K562 (cell line): ENCODE measurements at regions not wholly inside any gene's neighbourhood (a gene's known extent, or its start where the extent isn't known, plus 50 kb on each side); places are given as distances from the start of the nearest gene placed in this dataset.

ENCODE experiments used
- GTF2A2 ChIP-seq: IDR thresholded peaks from 2 replicates; pipeline ENCODE4 v1.6.1; 2016; ENCODE audit warnings: mild to moderate bottlenecking, missing genetic modification characterization, missing compliant biosample characterization
- SUPT5H ChIP-seq: fragments of 450-650 bp; IDR thresholded peaks from 2 replicates; pipeline ENCODE4 v1.6.1; 2016
- TF ChIP-seq, protein P1 (sequence below), 3 experiments: fragments of 200-800 bp in 1 of 3; sonication (Bioruptor generic) in 1 of 3; sonication (generic) in 1 of 3; formaldehyde crosslinking in 1 of 3; IDR thresholded peaks; 2 replicates each; pipeline versions ENCODE4 v1.6.1 to v1.8.0; 2016 to 2022; ENCODE audit warnings: mild to moderate bottlenecking in 2 of 3, missing compliant biosample characterization in 2 of 3, missing genetic modification characterization in 2 of 3, missing genetic modification reagents in 1 of 3
- TF ChIP-seq, protein P2 (sequence below): sonication (generic); formaldehyde crosslinking; IDR thresholded peaks from 2 replicates; pipeline ENCODE4 v1.8.0; 2023; ENCODE audit warnings: mild to moderate bottlenecking, missing genetic modification reagents
- TF ChIP-seq, protein P3 (sequence below): fragments of 450-650 bp; IDR thresholded peaks from 2 replicates; pipeline ENCODE4 v1.7.0; 2016; ENCODE audit warnings: borderline replicate concordance

DNA sequence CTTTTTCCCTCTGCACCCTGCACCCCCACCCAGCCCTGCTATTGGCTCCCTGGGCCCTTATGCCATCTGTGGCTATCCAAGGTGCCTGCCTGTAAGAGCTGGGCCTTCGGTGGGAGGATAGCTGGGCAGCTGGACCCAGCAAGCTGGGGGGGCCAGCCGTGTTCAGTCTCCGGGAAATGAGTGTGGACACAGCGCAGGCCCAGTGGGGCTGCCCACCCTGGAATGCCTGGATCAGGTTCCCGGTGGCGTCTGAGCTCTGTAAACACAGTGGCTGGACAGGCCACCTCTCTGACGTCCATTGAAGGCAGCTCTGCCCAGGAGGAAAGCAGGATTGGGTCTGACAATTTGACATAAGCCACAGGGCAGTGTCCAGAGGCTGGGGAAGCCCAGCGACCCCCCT, 127.8 kb downstream of the FOXD2 start (continued):
- TF ChIP-seq GTF2A2 (tag) = no peak
- TF ChIP-seq, protein P1, sequence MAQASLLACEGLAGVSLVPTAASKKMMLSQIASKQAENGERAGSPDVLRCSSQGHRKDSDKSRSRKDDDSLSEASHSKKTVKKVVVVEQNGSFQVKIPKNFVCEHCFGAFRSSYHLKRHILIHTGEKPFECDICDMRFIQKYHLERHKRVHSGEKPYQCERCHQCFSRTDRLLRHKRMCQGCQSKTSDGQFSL (CRISPR knock-in tag; IDR thresholded peaks at IDR 0.05) = no peak
- TF ChIP-seq, protein P1 (tag; IDR thresholded peaks at IDR 0.05) = no peak
- TF ChIP-seq, protein P2, sequence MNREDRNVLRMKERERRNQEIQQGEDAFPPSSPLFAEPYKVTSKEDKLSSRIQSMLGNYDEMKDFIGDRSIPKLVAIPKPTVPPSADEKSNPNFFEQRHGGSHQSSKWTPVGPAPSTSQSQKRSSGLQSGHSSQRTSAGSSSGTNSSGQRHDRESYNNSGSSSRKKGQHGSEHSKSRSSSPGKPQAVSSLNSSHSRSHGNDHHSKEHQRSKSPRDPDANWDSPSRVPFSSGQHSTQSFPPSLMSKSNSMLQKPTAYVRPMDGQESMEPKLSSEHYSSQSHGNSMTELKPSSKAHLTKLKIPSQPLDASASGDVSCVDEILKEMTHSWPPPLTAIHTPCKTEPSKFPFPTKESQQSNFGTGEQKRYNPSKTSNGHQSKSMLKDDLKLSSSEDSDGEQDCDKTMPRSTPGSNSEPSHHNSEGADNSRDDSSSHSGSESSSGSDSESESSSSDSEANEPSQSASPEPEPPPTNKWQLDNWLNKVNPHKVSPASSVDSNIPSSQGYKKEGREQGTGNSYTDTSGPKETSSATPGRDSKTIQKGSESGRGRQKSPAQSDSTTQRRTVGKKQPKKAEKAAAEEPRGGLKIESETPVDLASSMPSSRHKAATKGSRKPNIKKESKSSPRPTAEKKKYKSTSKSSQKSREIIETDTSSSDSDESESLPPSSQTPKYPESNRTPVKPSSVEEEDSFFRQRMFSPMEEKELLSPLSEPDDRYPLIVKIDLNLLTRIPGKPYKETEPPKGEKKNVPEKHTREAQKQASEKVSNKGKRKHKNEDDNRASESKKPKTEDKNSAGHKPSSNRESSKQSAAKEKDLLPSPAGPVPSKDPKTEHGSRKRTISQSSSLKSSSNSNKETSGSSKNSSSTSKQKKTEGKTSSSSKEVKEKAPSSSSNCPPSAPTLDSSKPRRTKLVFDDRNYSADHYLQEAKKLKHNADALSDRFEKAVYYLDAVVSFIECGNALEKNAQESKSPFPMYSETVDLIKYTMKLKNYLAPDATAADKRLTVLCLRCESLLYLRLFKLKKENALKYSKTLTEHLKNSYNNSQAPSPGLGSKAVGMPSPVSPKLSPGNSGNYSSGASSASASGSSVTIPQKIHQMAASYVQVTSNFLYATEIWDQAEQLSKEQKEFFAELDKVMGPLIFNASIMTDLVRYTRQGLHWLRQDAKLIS (CRISPR knock-in tag) = no peak
- TF ChIP-seq, protein P3, sequence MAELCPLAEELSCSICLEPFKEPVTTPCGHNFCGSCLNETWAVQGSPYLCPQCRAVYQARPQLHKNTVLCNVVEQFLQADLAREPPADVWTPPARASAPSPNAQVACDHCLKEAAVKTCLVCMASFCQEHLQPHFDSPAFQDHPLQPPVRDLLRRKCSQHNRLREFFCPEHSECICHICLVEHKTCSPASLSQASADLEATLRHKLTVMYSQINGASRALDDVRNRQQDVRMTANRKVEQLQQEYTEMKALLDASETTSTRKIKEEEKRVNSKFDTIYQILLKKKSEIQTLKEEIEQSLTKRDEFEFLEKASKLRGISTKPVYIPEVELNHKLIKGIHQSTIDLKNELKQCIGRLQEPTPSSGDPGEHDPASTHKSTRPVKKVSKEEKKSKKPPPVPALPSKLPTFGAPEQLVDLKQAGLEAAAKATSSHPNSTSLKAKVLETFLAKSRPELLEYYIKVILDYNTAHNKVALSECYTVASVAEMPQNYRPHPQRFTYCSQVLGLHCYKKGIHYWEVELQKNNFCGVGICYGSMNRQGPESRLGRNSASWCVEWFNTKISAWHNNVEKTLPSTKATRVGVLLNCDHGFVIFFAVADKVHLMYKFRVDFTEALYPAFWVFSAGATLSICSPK = no peak
- no peak for TF ChIP-seq SUPT5H
